OCI-LY7 (cell line): ENCODE measurements at regions not wholly inside any gene's neighbourhood (a gene's known extent, or its start where the extent isn't known, plus 50 kb on each side); places are given as distances from the start of the nearest gene placed in this dataset.

Experiments
- EZH2phosphoT487 ChIP-seq: fragments of 200-600 bp; sonication (generic); IDR thresholded peaks from 2 replicates; pipeline ENCODE4 v1.6.1; 2018; ENCODE audit warnings: low read depth, borderline replicate concordance, mild to moderate bottlenecking, mixed run types, antibody characterized with exemption, low read length, moderate library complexity, mixed read lengths
- TF ChIP-seq, protein P1 (sequence below): fragments of 200-600 bp; sonication (generic); conservative IDR thresholded peaks from 2 replicates; pipeline ENCODE4 v1.5.1; 2014; ENCODE audit warnings: mild to moderate bottlenecking, antibody characterized with exemption, low read length, moderate library complexity, mixed read lengths

DNA sequence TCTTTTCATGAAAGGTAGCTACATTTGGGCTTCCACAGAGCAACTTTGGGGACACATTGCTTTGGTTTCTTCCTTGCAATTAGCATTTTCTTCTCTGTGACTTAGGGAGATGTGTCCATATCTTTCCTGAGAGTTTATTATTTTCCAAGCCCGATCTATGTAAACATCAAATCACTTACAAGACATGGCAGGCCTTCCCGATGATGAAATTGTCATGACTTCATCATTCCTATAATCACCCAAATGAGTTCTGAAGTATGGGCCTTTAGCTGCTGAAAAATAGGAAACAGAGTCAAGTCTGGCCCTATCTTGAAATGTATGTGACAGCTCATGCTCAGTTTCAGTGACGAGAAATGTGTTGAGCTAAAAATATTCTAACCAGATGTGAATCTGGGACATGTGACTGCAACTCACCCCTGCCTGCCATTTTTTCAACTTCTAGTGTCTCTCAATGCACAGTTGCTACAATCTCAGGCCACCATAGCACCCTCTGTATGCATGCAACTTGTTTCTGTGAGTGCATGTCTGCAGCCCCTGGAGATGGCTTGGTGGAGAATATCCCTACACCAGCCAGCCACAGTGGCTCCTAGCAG lies 199.6 kb upstream of the MAF start:
- TF ChIP-seq, protein P1, sequence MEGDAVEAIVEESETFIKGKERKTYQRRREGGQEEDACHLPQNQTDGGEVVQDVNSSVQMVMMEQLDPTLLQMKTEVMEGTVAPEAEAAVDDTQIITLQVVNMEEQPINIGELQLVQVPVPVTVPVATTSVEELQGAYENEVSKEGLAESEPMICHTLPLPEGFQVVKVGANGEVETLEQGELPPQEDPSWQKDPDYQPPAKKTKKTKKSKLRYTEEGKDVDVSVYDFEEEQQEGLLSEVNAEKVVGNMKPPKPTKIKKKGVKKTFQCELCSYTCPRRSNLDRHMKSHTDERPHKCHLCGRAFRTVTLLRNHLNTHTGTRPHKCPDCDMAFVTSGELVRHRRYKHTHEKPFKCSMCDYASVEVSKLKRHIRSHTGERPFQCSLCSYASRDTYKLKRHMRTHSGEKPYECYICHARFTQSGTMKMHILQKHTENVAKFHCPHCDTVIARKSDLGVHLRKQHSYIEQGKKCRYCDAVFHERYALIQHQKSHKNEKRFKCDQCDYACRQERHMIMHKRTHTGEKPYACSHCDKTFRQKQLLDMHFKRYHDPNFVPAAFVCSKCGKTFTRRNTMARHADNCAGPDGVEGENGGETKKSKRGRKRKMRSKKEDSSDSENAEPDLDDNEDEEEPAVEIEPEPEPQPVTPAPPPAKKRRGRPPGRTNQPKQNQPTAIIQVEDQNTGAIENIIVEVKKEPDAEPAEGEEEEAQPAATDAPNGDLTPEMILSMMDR: no peak
- TF ChIP-seq EZH2phosphoT487: no peak
